ENCODE measurements at regions not wholly inside any gene's neighbourhood (a gene's known extent, or its start where the extent isn't known, plus 50 kb on each side); places are given as distances from the start of the nearest gene placed in this dataset.

DNA sequence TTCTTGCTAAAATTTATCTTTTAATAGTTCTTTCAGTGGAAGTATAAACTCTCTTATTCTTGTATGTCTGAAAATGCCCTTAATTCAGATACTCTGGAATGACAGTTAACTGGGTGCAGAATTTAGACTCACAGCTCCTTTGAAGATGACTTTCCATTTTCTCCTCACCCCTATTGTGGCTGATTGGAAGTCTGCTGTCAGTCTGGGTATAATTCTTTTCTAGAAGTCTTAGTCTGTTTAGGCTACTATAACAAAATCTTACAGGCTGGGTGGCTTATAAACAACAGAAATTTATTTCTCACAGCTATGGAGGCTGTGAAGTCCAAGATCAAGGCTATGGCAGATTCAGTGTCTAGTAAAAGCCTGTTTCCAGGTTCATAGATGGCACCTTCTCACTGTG, 145.2 kb upstream of the GDF10 start:
- H3K4me3 ChIP-seq (ENCODE audit: low read length): no peak overlapping the region
- no peaks in the 10 kb centered on the region for H3K36me3 ChIP-seq (ENCODE audit: insufficient read depth, low read length)
- H3K4me2 ChIP-seq (ENCODE audit: low read length): no peak overlapping the region

DNA sequence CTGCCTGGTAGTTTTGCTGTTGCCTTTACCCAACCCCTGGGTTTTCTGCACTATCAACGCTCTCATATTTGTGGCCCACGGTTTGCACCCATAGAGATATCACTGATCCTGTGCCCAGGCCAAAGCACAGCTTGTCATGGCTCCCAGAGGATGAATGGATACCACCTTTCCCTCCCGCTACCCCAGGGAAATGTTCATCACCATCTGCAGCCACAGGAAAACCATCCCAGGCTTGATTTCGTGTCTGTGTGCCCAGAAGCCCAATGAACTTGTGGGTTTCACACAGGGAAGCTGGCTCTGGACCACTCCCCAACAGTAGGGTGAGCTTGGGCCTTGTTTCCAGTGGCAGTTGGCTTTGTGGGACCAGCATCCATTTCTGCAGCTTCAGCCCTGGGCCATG, 143.1 kb upstream of the GDF10 start:
- H3K9me2 ChIP-seq (ENCODE audit: insufficient read depth, low read length): no peaks in the 10 kb centered on the region
- H3K9ac ChIP-seq (ENCODE audit: low read length): no peak overlapping the region
- H3K27me3 ChIP-seq (ENCODE audit: insufficient read depth, low read depth, low read length): no peaks in the 10 kb centered on the region
- H4K20me1 ChIP-seq (ENCODE audit: insufficient read depth): no peaks in the 10 kb centered on the region
- TF ChIP-seq MXI1 (conservative IDR thresholded peaks at IDR 0.05; ENCODE audit: poor library complexity, severe bottlenecking) (no peak), TAF1 (IDR thresholded peaks at IDR 0.05; ENCODE audit: low read depth) (no peak), EP300 (conservative IDR thresholded peaks at IDR 0.05; ENCODE audit: poor library complexity, severe bottlenecking) (no peak), RAD21 (conservative IDR thresholded peaks at IDR 0.05) (no peak), EZH2 (IDR thresholded peaks at IDR 0.05; ENCODE audit: borderline replicate concordance, insufficient read depth, low read length, poor library complexity, severe bottlenecking) (no peak), SMC3 (conservative IDR thresholded peaks at IDR 0.05; ENCODE audit: poor library complexity) (no peak), POLR2AphosphoS5 (IDR thresholded peaks at IDR 0.05) (no peak)
- TF ChIP-seq, protein P1, sequence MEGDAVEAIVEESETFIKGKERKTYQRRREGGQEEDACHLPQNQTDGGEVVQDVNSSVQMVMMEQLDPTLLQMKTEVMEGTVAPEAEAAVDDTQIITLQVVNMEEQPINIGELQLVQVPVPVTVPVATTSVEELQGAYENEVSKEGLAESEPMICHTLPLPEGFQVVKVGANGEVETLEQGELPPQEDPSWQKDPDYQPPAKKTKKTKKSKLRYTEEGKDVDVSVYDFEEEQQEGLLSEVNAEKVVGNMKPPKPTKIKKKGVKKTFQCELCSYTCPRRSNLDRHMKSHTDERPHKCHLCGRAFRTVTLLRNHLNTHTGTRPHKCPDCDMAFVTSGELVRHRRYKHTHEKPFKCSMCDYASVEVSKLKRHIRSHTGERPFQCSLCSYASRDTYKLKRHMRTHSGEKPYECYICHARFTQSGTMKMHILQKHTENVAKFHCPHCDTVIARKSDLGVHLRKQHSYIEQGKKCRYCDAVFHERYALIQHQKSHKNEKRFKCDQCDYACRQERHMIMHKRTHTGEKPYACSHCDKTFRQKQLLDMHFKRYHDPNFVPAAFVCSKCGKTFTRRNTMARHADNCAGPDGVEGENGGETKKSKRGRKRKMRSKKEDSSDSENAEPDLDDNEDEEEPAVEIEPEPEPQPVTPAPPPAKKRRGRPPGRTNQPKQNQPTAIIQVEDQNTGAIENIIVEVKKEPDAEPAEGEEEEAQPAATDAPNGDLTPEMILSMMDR (IDR thresholded peaks at IDR 0.05; ENCODE audit: poor library complexity, severe bottlenecking): no peak
- TF ChIP-seq, protein P2, sequence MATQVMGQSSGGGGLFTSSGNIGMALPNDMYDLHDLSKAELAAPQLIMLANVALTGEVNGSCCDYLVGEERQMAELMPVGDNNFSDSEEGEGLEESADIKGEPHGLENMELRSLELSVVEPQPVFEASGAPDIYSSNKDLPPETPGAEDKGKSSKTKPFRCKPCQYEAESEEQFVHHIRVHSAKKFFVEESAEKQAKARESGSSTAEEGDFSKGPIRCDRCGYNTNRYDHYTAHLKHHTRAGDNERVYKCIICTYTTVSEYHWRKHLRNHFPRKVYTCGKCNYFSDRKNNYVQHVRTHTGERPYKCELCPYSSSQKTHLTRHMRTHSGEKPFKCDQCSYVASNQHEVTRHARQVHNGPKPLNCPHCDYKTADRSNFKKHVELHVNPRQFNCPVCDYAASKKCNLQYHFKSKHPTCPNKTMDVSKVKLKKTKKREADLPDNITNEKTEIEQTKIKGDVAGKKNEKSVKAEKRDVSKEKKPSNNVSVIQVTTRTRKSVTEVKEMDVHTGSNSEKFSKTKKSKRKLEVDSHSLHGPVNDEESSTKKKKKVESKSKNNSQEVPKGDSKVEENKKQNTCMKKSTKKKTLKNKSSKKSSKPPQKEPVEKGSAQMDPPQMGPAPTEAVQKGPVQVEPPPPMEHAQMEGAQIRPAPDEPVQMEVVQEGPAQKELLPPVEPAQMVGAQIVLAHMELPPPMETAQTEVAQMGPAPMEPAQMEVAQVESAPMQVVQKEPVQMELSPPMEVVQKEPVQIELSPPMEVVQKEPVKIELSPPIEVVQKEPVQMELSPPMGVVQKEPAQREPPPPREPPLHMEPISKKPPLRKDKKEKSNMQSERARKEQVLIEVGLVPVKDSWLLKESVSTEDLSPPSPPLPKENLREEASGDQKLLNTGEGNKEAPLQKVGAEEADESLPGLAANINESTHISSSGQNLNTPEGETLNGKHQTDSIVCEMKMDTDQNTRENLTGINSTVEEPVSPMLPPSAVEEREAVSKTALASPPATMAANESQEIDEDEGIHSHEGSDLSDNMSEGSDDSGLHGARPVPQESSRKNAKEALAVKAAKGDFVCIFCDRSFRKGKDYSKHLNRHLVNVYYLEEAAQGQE (IDR thresholded peaks at IDR 0.05; ENCODE audit: borderline replicate concordance): no peak
- no peak overlapping the region for H3K27ac ChIP-seq (ENCODE audit: low read length)
- no peak overlapping the region for H3K4me2 ChIP-seq (ENCODE audit: low read length)
- H3F3A ChIP-seq (ENCODE audit: insufficient read depth, low read length, poor library complexity, severe bottlenecking): no peaks in the 10 kb centered on the region
- H3K9me3 ChIP-seq (ENCODE audit: low read length): no peaks in the 10 kb centered on the region
- no peak overlapping the region for H3K4me3 ChIP-seq (ENCODE audit: low read length)
- H3K79me2 ChIP-seq (replicated peaks; ENCODE audit: insufficient read depth, low read length): no peaks in the 10 kb centered on the region
- no peaks in the 10 kb centered on the region for H3K36me3 ChIP-seq (ENCODE audit: insufficient read depth, low read length)
- H2AFZ ChIP-seq (ENCODE audit: low read depth, low read length): no peak overlapping the region

More for the DNA sequence above, 145.2 kb upstream of the GDF10 start:
- Histone ChIP-seq H3K9me3 (ENCODE audit: low read length) (no peaks in the 10 kb centered on the region), H4K20me1 (ENCODE audit: insufficient read depth) (no peaks in the 10 kb centered on the region), H3K79me2 (replicated peaks; ENCODE audit: insufficient read depth, low read length) (no peaks in the 10 kb centered on the region), H3K27me3 (ENCODE audit: insufficient read depth, low read depth, low read length) (no peaks in the 10 kb centered on the region), H3F3A (ENCODE audit: insufficient read depth, low read length, poor library complexity, severe bottlenecking) (no peaks in the 10 kb centered on the region), H3K27ac (ENCODE audit: low read length) (no peak overlapping the region), H2AFZ (ENCODE audit: low read depth, low read length) (no peak overlapping the region), H3K9me2 (ENCODE audit: insufficient read depth, low read length) (no peaks in the 10 kb centered on the region), H3K9ac (ENCODE audit: low read length) (no peak overlapping the region)
- no peak for TF ChIP-seq TAF1 (IDR thresholded peaks at IDR 0.05; ENCODE audit: low read depth)
- TF ChIP-seq, protein P2 (IDR thresholded peaks at IDR 0.05; ENCODE audit: borderline replicate concordance): no peak
- TF ChIP-seq RAD21 (conservative IDR thresholded peaks at IDR 0.05): no peak
- TF ChIP-seq, protein P1 (IDR thresholded peaks at IDR 0.05; ENCODE audit: poor library complexity, severe bottlenecking): no peak
- TF ChIP-seq MXI1 (conservative IDR thresholded peaks at IDR 0.05; ENCODE audit: poor library complexity, severe bottlenecking): no peak
- TF ChIP-seq EZH2 (IDR thresholded peaks at IDR 0.05; ENCODE audit: borderline replicate concordance, insufficient read depth, low read length, poor library complexity, severe bottlenecking): no peak
- no peak for TF ChIP-seq POLR2AphosphoS5 (IDR thresholded peaks at IDR 0.05)
- no peak for TF ChIP-seq EP300 (conservative IDR thresholded peaks at IDR 0.05; ENCODE audit: poor library complexity, severe bottlenecking)
- TF ChIP-seq SMC3 (conservative IDR thresholded peaks at IDR 0.05; ENCODE audit: poor library complexity): no peak

Measured in neural cell (in vitro differentiated cells).